ENCODE measurements at regions not wholly inside any gene's neighbourhood (a gene's known extent, or its start where the extent isn't known, plus 50 kb on each side); places are given as distances from the start of the nearest gene placed in this dataset.
"Not testable (repeated sequence)": the region's sequence is repeated elsewhere in the genome, so short reads cannot be mapped to it uniquely, and the experiment has no call there.

GRCh38 chr17:27206447-27206846 lies 87.5 kb upstream of the WSB1 start:
- no peak overlapping the region for H3K9ac ChIP-seq (ENCODE audit: low read length)
- H3K18ac ChIP-seq (ENCODE audit: low read length), result no peak overlapping the region
- H3K27me3 ChIP-seq (ENCODE audit: insufficient read depth, low read length, poor library complexity), result no peaks in the 10 kb centered on the region
- H3K79me2 ChIP-seq (ENCODE audit: control insufficient read depth, insufficient read depth, low read length), result no peaks in the 10 kb centered on the region
- no peak overlapping the region for H3K4me3 ChIP-seq (ENCODE audit: low read length)
- no peak overlapping the region for H4K5ac ChIP-seq (ENCODE audit: low read length)
- H2BK5ac ChIP-seq (ENCODE audit: low read length), result no peak overlapping the region
- H2AK5ac ChIP-seq (ENCODE audit: low read length), result no peak overlapping the region
- no peak overlapping the region for H3K23ac ChIP-seq (ENCODE audit: low read length)
- no peak for DNase-seq
- H3K4me1 ChIP-seq (ENCODE audit: control insufficient read depth, low read depth, low read length), result no peaks in the 10 kb centered on the region
- no peak overlapping the region for H3K4me2 ChIP-seq (ENCODE audit: low read length)
- no CpG with 5 or more reads among the region's 4 CpGs for WGBS (ENCODE audit: extremely low coverage, insufficient coverage, low lambda C conversion rate)
- H2BK15ac ChIP-seq (replicated peaks; ENCODE audit: low read depth), result no peak overlapping the region
- no peaks in the 10 kb centered on the region for H3K36me3 ChIP-seq (ENCODE audit: control insufficient read depth, insufficient read depth, low read length)
- no peak overlapping the region for H3K4ac ChIP-seq (ENCODE audit: low read depth, low read length)
- H4K8ac ChIP-seq (ENCODE audit: low read depth, low read length), result no peak overlapping the region
- H3K79me1 ChIP-seq (ENCODE audit: low read length), result no peaks in the 10 kb centered on the region
- H3K27ac ChIP-seq (ENCODE audit: low read depth, low read length), result no peak overlapping the region
- H3K56ac ChIP-seq (ENCODE audit: low read length), result no peak overlapping the region
- no peak overlapping the region for H2BK120ac ChIP-seq (ENCODE audit: low read depth, low read length)

- no peak overlapping the region for H3K4ac ChIP-seq (ENCODE audit: low read depth, low read length)
- H3K4me3 ChIP-seq (ENCODE audit: low read length), result no peak overlapping the region
- no CpG with 5 or more reads among the region's 3 CpGs for WGBS (ENCODE audit: extremely low coverage, insufficient coverage, low lambda C conversion rate)
- no peak overlapping the region for H3K56ac ChIP-seq (ENCODE audit: low read length)
- no peak overlapping the region for H3K23ac ChIP-seq (ENCODE audit: low read length)
- H4K8ac ChIP-seq (ENCODE audit: low read depth, low read length), result no peak overlapping the region
- H3K36me3 ChIP-seq (ENCODE audit: control insufficient read depth, insufficient read depth, low read length), result no peaks in the 10 kb centered on the region
- H3K18ac ChIP-seq (ENCODE audit: low read length), result no peak overlapping the region
- H3K4me1 ChIP-seq (ENCODE audit: control insufficient read depth, low read depth, low read length), result no peaks in the 10 kb centered on the region
- H3K4me2 ChIP-seq (ENCODE audit: low read length), result no peak overlapping the region
- H3K9ac ChIP-seq (ENCODE audit: low read length), result no peak overlapping the region
- no peaks in the 10 kb centered on the region for H3K79me2 ChIP-seq (ENCODE audit: control insufficient read depth, insufficient read depth, low read length)
- H2BK15ac ChIP-seq (replicated peaks; ENCODE audit: low read depth), result no peak overlapping the region
- H2BK120ac ChIP-seq (ENCODE audit: low read depth, low read length), result no peak overlapping the region
- no peak for DNase-seq
- no peak overlapping the region for H2BK5ac ChIP-seq (ENCODE audit: low read length)
- no peak overlapping the region for H4K5ac ChIP-seq (ENCODE audit: low read length)
- H2AK5ac ChIP-seq (ENCODE audit: low read length), result no peak overlapping the region
- no peak overlapping the region for H3K27ac ChIP-seq (ENCODE audit: low read depth, low read length)
- H3K79me1 ChIP-seq (ENCODE audit: low read length), result no peaks in the 10 kb centered on the region
- H3K27me3 ChIP-seq (ENCODE audit: insufficient read depth, low read length, poor library complexity), result no peaks in the 10 kb centered on the region
These were observed 86.8 kb upstream of the WSB1 start for GRCh38 chr17:27207073-27207513.

- not testable (repeated sequence) for DNase-seq; H3K23ac ChIP-seq (ENCODE audit: low read length); H3K36me3 ChIP-seq (ENCODE audit: control insufficient read depth, insufficient read depth, low read length); H2BK5ac ChIP-seq (ENCODE audit: low read length); H2BK15ac ChIP-seq (replicated peaks; ENCODE audit: low read depth); H3K4me3 ChIP-seq (ENCODE audit: low read length); H4K5ac ChIP-seq (ENCODE audit: low read length); H3K18ac ChIP-seq (ENCODE audit: low read length); H3K27ac ChIP-seq (ENCODE audit: low read depth, low read length); H2AK5ac ChIP-seq (ENCODE audit: low read length); H4K8ac ChIP-seq (ENCODE audit: low read depth, low read length); H3K79me2 ChIP-seq (ENCODE audit: control insufficient read depth, insufficient read depth, low read length); H2BK120ac ChIP-seq (ENCODE audit: low read depth, low read length); H3K4ac ChIP-seq (ENCODE audit: low read depth, low read length); H3K79me1 ChIP-seq (ENCODE audit: low read length); H3K9ac ChIP-seq (ENCODE audit: low read length); H3K27me3 ChIP-seq (ENCODE audit: insufficient read depth, low read length, poor library complexity); H3K56ac ChIP-seq (ENCODE audit: low read length); H3K4me2 ChIP-seq (ENCODE audit: low read length); H3K4me1 ChIP-seq (ENCODE audit: control insufficient read depth, low read depth, low read length)
These were observed 85.5 kb upstream of the WSB1 start for GRCh38 chr17:27208370-27208769.

- H3K23ac ChIP-seq (ENCODE audit: low read length), result no peak overlapping the region
- no peak overlapping the region for H3K27ac ChIP-seq (ENCODE audit: low read depth, low read length)
- no peak overlapping the region for H2BK15ac ChIP-seq (replicated peaks; ENCODE audit: low read depth)
- H4K5ac ChIP-seq (ENCODE audit: low read length), result no peak overlapping the region
- H3K4me2 ChIP-seq (ENCODE audit: low read length), result no peak overlapping the region
- H3K79me2 ChIP-seq (ENCODE audit: control insufficient read depth, insufficient read depth, low read length), result no peaks in the 10 kb centered on the region
- no peak overlapping the region for H3K18ac ChIP-seq (ENCODE audit: low read length)
- DNase-seq, result no peak
- H3K9ac ChIP-seq (ENCODE audit: low read length), result no peak overlapping the region
- H3K79me1 ChIP-seq (ENCODE audit: low read length), result no peaks in the 10 kb centered on the region
- H2BK5ac ChIP-seq (ENCODE audit: low read length), result no peak overlapping the region
- H3K27me3 ChIP-seq (ENCODE audit: insufficient read depth, low read length, poor library complexity), result no peaks in the 10 kb centered on the region
- no peaks in the 10 kb centered on the region for H3K4me1 ChIP-seq (ENCODE audit: control insufficient read depth, low read depth, low read length)
- H3K4ac ChIP-seq (ENCODE audit: low read depth, low read length), result no peak overlapping the region
- no peaks in the 10 kb centered on the region for H3K36me3 ChIP-seq (ENCODE audit: control insufficient read depth, insufficient read depth, low read length)
- H2BK120ac ChIP-seq (ENCODE audit: low read depth, low read length), result no peak overlapping the region
- H4K8ac ChIP-seq (ENCODE audit: low read depth, low read length), result no peak overlapping the region
- no peak overlapping the region for H3K56ac ChIP-seq (ENCODE audit: low read length)
- WGBS (ENCODE audit: extremely low coverage, insufficient coverage, low lambda C conversion rate), result no CpG with 5 or more reads among the region's 8 CpGs
- H2AK5ac ChIP-seq (ENCODE audit: low read length), result no peak overlapping the region
- no peak overlapping the region for H3K4me3 ChIP-seq (ENCODE audit: low read length)
These were observed 84.6 kb upstream of the WSB1 start for GRCh38 chr17:27209316-27209715.

GRCh38 chr17:27210809-27211208 lies 83.1 kb upstream of the WSB1 start:
- not testable (repeated sequence) for H4K8ac ChIP-seq (ENCODE audit: low read depth, low read length); H3K56ac ChIP-seq (ENCODE audit: low read length); H3K36me3 ChIP-seq (ENCODE audit: control insufficient read depth, insufficient read depth, low read length); H2BK15ac ChIP-seq (replicated peaks; ENCODE audit: low read depth); H3K4me3 ChIP-seq (ENCODE audit: low read length); H3K4me2 ChIP-seq (ENCODE audit: low read length); H3K23ac ChIP-seq (ENCODE audit: low read length); H3K79me1 ChIP-seq (ENCODE audit: low read length); H3K79me2 ChIP-seq (ENCODE audit: control insufficient read depth, insufficient read depth, low read length); DNase-seq; H2AK5ac ChIP-seq (ENCODE audit: low read length); H3K27ac ChIP-seq (ENCODE audit: low read depth, low read length); H3K9ac ChIP-seq (ENCODE audit: low read length); H2BK120ac ChIP-seq (ENCODE audit: low read depth, low read length); H3K4ac ChIP-seq (ENCODE audit: low read depth, low read length); H3K27me3 ChIP-seq (ENCODE audit: insufficient read depth, low read length, poor library complexity); H4K5ac ChIP-seq (ENCODE audit: low read length); H2BK5ac ChIP-seq (ENCODE audit: low read length); H3K4me1 ChIP-seq (ENCODE audit: control insufficient read depth, low read depth, low read length); H3K18ac ChIP-seq (ENCODE audit: low read length)
- WGBS (ENCODE audit: extremely low coverage, insufficient coverage, low lambda C conversion rate), result no CpG with 5 or more reads among the region's 5 CpGs

GRCh38 chr17:27216836-27217235 lies 77.1 kb upstream of the WSB1 start:
- no peak overlapping the region for H3K9ac ChIP-seq (ENCODE audit: low read length)
- no peak overlapping the region for H4K8ac ChIP-seq (ENCODE audit: low read depth, low read length)
- no peak overlapping the region for H2BK15ac ChIP-seq (replicated peaks; ENCODE audit: low read depth)
- H2BK120ac ChIP-seq (ENCODE audit: low read depth, low read length), result no peak overlapping the region
- H3K79me1 ChIP-seq (ENCODE audit: low read length), result no peaks in the 10 kb centered on the region
- no peak overlapping the region for H3K4me3 ChIP-seq (ENCODE audit: low read length)
- no peak overlapping the region for H3K4me2 ChIP-seq (ENCODE audit: low read length)
- H3K23ac ChIP-seq (ENCODE audit: low read length), result no peak overlapping the region
- H3K4me1 ChIP-seq (ENCODE audit: control insufficient read depth, low read depth, low read length), result no peaks in the 10 kb centered on the region
- no peak overlapping the region for H3K27ac ChIP-seq (ENCODE audit: low read depth, low read length)
- H3K4ac ChIP-seq (ENCODE audit: low read depth, low read length), result no peak overlapping the region
- H2AK5ac ChIP-seq (ENCODE audit: low read length), result no peak overlapping the region
- H4K5ac ChIP-seq (ENCODE audit: low read length), result no peak overlapping the region
- no peak overlapping the region for H3K18ac ChIP-seq (ENCODE audit: low read length)
- H3K36me3 ChIP-seq (ENCODE audit: control insufficient read depth, insufficient read depth, low read length), result no peaks in the 10 kb centered on the region
- H3K27me3 ChIP-seq (ENCODE audit: insufficient read depth, low read length, poor library complexity), result no peaks in the 10 kb centered on the region
- no peak overlapping the region for H3K56ac ChIP-seq (ENCODE audit: low read length)
- H2BK5ac ChIP-seq (ENCODE audit: low read length), result no peak overlapping the region
- no peak for DNase-seq
- H3K79me2 ChIP-seq (ENCODE audit: control insufficient read depth, insufficient read depth, low read length), result no peaks in the 10 kb centered on the region
- WGBS (ENCODE audit: extremely low coverage, insufficient coverage, low lambda C conversion rate), result no CpG with 5 or more reads among the region's 1 CpG
